SU-DHL-6 (cell line): ENCODE measurements at regions not wholly inside any gene's neighbourhood (a gene's known extent, or its start where the extent isn't known, plus 50 kb on each side); places are given as distances from the start of the nearest gene placed in this dataset.

Experiments used
- H2AFZ ChIP-seq: fragments of 200-600 bp; sonication (generic); 2 replicates; pipeline ENCODE4 v1.6.1; 2014; ENCODE audit warnings: low read depth, mild to moderate bottlenecking, moderate library complexity, mixed read lengths, antibody characterized with exemption, low read length; ENCODE audit not compliant: severe bottlenecking
- H3F3A ChIP-seq: fragments of 200-600 bp; shearing (Covaris generic); 2 replicates; pipeline ENCODE4 v1.6.0; 2016; ENCODE audit warnings: antibody characterized with exemption, mild to moderate bottlenecking; ENCODE audit not compliant: insufficient read depth
- H3K27ac ChIP-seq: fragments of 200-600 bp; sonication (generic); 2 replicates; pipeline ENCODE4 v1.5.1; 2016; ENCODE audit warnings: low read depth, mild to moderate bottlenecking, low read length, moderate library complexity, mixed read lengths
- H3K27me3 ChIP-seq: fragments of 200-600 bp; sonication (generic), shearing (Covaris generic); 2 replicates; pipeline ENCODE4 v1.6.0; 2014; ENCODE audit warnings: mild to moderate bottlenecking, low read length
- H3K36me3 ChIP-seq: fragments of 200-600 bp; sonication (generic); 2 replicates; pipeline ENCODE4 v1.6.1; 2014; ENCODE audit warnings: mild to moderate bottlenecking, low read length, mixed read lengths
- H3K4me2 ChIP-seq: fragments of 300-600, 200-600 bp; shearing (Covaris generic), sonication (generic); 2 replicates; pipeline ENCODE4 v1.6.0; 2014; ENCODE audit warnings: low read length, low read depth, mild to moderate bottlenecking; ENCODE audit not compliant: poor library complexity, severe bottlenecking
- H3K4me3 ChIP-seq: fragments of 200-600 bp; sonication (generic); 2 replicates; pipeline ENCODE4 v1.5.1; 2014; ENCODE audit warnings: antibody characterized with exemption, low read length, mild to moderate bottlenecking, mixed read lengths; ENCODE audit not compliant: insufficient read depth, poor library complexity, severe bottlenecking
- H3K79me2 ChIP-seq: fragments of 200-600 bp; sonication (generic); 2 replicates; pipeline ENCODE4 v1.6.1; 2014; ENCODE audit warnings: mild to moderate bottlenecking, low read length, moderate library complexity; ENCODE audit not compliant: insufficient read depth
- H3K9ac ChIP-seq: fragments of 200-600 bp; sonication (generic); 2 replicates; pipeline ENCODE4 v1.7.0; 2014; ENCODE audit warnings: mild to moderate bottlenecking, low read length
- H3K9me2 ChIP-seq: fragments of 200-600 bp; sonication (generic); replicated peaks from 2 replicates; pipeline ENCODE4 v1.6.1; 2014; ENCODE audit warnings: low read length; ENCODE audit not compliant: insufficient read depth
- H3K9me3 ChIP-seq: fragments of 200-600 bp; sonication (generic); 2 replicates; pipeline ENCODE4 v1.6.1; 2014; ENCODE audit warnings: low read length, mixed read lengths; ENCODE audit not compliant: insufficient read depth
- H4K20me1 ChIP-seq: fragments of 200-600 bp; sonication (generic); 2 replicates; pipeline ENCODE4 v1.6.1; 2014; ENCODE audit warnings: low read depth, mild to moderate bottlenecking, antibody characterized with exemption, low read length, moderate library complexity, mixed read lengths
- CTCF ChIP-seq: fragments of 200-600 bp; sonication (generic); IDR thresholded peaks from one replicate; pipeline ENCODE4 v1.5.1; 2017; ENCODE audit warnings: antibody characterized with exemption, mild to moderate bottlenecking, low read length, moderate library complexity; ENCODE audit not compliant: insufficient read depth, poor library complexity, severe bottlenecking
- EZH2phosphoT487 ChIP-seq: fragments of 200-600 bp; sonication (generic), shearing (Covaris generic); conservative IDR thresholded peaks from 2 replicates; pipeline ENCODE4 v1.6.1; 2018; ENCODE audit warnings: mild to moderate bottlenecking, antibody characterized with exemption, low read length, moderate library complexity, mixed read lengths

GRCh38 chr1:222251847-222252246, 296.1 kb downstream of the HHIPL2 start:
- Histone ChIP-seq H3K79me2 (no peaks in the 10 kb centered on the region), H3K27ac (no peak overlapping the region), H4K20me1 (no peaks in the 10 kb centered on the region), H3K9me3 (no peaks in the 10 kb centered on the region), H3K36me3 (no peaks in the 10 kb centered on the region), H3K27me3 (no peaks in the 10 kb centered on the region), H3K9me2 (no peaks in the 10 kb centered on the region), H3F3A (no peaks in the 10 kb centered on the region), H3K4me3 (no peak overlapping the region), H3K4me2 (no peak overlapping the region), H2AFZ (no peak overlapping the region), H3K9ac (no peak overlapping the region)
- TF ChIP-seq EZH2phosphoT487: no peak
- no peak for TF ChIP-seq CTCF

- Histone ChIP-seq H3K27ac (no peak overlapping the region), H3K79me2 (no peaks in the 10 kb centered on the region), H3K4me3 (no peak overlapping the region), H3K9me2 (no peaks in the 10 kb centered on the region), H3F3A (no peaks in the 10 kb centered on the region), H3K9ac (no peak overlapping the region), H3K9me3 (no peaks in the 10 kb centered on the region), H3K27me3 (no peaks in the 10 kb centered on the region), H2AFZ (no peak overlapping the region), H3K4me2 (no peak overlapping the region), H4K20me1 (no peaks in the 10 kb centered on the region), H3K36me3 (no peaks in the 10 kb centered on the region)
- TF ChIP-seq CTCF (no peak), EZH2phosphoT487 (no peak)
Measured at GRCh38 chr1:222250376-222250775, 297.5 kb downstream of the HHIPL2 start.

- Histone ChIP-seq H3K4me2 (no peak overlapping the region), H3K4me3 (no peak overlapping the region), H3K27ac (no peak overlapping the region), H3K79me2 (no peaks in the 10 kb centered on the region), H3K9me2 (no peaks in the 10 kb centered on the region), H4K20me1 (no peaks in the 10 kb centered on the region), H3F3A (no peaks in the 10 kb centered on the region), H3K9me3 (no peaks in the 10 kb centered on the region), H3K36me3 (no peaks in the 10 kb centered on the region), H3K27me3 (no peaks in the 10 kb centered on the region), H3K9ac (no peak overlapping the region), H2AFZ (no peak overlapping the region)
- TF ChIP-seq EZH2phosphoT487 (no peak), CTCF (no peak)
Measured at GRCh38 chr1:222247811-222248310, 300.0 kb downstream of the HHIPL2 start.
